NCI-H128 (cell line): ENCODE measurements at regions not wholly inside any gene's neighbourhood (a gene's known extent, or its start where the extent isn't known, plus 50 kb on each side); places are given as distances from the start of the nearest gene placed in this dataset.
A peak's percentile ranks its signal among the peaks of the same experiment; 100 is the strongest.
"Not testable (repeated sequence)": the region's sequence is repeated elsewhere in the genome, so short reads cannot be mapped to it uniquely, and the experiment has no call there.

Experiments
- DNase-seq: peaks from one replicate; lab custom pipeline; 2025; ENCODE audit not compliant: unreplicated experiment; lab: John Stamatoyannopoulos, UW

GRCh38 chr6:169019111-169019510, 234.5 kb downstream of the THBS2 start:
- DNase-seq: no peak

GRCh38 chr6:169016758-169017157, 236.9 kb downstream of the THBS2 start:
- DNase-seq: no peak

- no peak for DNase-seq
These were observed 239.1 kb downstream of the THBS2 start for GRCh38 chr6:169014211-169015197.

- no peak for DNase-seq
These were observed 244.0 kb downstream of the THBS2 start for GRCh38 chr6:169009628-169010027.

GRCh38 chr6:169008641-169009257, 244.9 kb downstream of the THBS2 start:
- peak; percentile 46 for DNase-seq

GRCh38 chr6:169005166-169005565, 248.5 kb downstream of the THBS2 start:
- no peak for DNase-seq

- DNase-seq: no peak
These were observed 253.6 kb downstream of the THBS2 start for GRCh38 chr6:169000022-169000421.

- DNase-seq: no peak
These were observed 254.3 kb downstream of the THBS2 start for GRCh38 chr6:168999392-168999791.

- no peak for DNase-seq
These were observed 257.4 kb downstream of the THBS2 start for GRCh38 chr6:168996356-168996625.

- DNase-seq: no peak
These were observed 257.9 kb downstream of the THBS2 start for GRCh38 chr6:168995526-168996355.

- DNase-seq: no peak
These were observed 258.7 kb downstream of the THBS2 start for GRCh38 chr6:168994956-168995355.

GRCh38 chr6:168992446-168993144, 261.1 kb downstream of the THBS2 start:
- no peak for DNase-seq

GRCh38 chr6:168991695-168992094, 262.0 kb downstream of the THBS2 start:
- DNase-seq: not testable (repeated sequence)

GRCh38 chr6:168990019-168990751, 263.5 kb downstream of the THBS2 start:
- no peak for DNase-seq

GRCh38 chr6:168989421-168989820, 264.2 kb downstream of the THBS2 start:
- no peak for DNase-seq

- DNase-seq: no peak
These were observed 264.8 kb downstream of the THBS2 start for GRCh38 chr6:168988801-168989200.

- no peak for DNase-seq
These were observed 265.4 kb downstream of the THBS2 start for GRCh38 chr6:168988280-168988679.

GRCh38 chr6:168985705-168986104, 267.9 kb downstream of the THBS2 start:
- no peak for DNase-seq

GRCh38 chr6:168983925-168984324, 269.7 kb downstream of the THBS2 start:
- no peak for DNase-seq

GRCh38 chr6:168981187-168981586, 272.5 kb downstream of the THBS2 start:
- DNase-seq: no peak
